ENCODE measurements at regions not wholly inside any gene's neighbourhood (a gene's known extent, or its start where the extent isn't known, plus 50 kb on each side); places are given as distances from the start of the nearest gene placed in this dataset.

DNA sequence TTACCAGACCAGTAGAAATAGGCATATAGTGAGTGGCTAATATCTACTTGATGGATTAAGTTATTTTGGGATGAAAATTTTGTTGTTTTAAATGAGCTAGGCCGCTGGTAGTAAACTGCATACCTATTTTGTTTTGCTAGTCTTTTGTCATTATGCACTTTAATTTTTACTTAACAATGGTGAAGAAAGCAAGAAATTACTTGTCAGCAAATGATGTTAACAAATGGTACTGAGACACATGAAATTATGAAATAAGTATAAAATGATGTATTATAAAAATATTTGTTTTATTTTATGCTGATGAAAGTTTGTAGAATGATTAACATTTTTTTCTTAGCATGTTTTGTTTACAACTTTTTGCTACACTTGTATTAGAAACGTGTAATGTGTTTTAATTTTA, 807.7 kb downstream of the TBC1D32 start:
- DNase-seq: no peak
- no peak overlapping the region for H3K27ac ChIP-seq
- TF ChIP-seq, protein P1, sequence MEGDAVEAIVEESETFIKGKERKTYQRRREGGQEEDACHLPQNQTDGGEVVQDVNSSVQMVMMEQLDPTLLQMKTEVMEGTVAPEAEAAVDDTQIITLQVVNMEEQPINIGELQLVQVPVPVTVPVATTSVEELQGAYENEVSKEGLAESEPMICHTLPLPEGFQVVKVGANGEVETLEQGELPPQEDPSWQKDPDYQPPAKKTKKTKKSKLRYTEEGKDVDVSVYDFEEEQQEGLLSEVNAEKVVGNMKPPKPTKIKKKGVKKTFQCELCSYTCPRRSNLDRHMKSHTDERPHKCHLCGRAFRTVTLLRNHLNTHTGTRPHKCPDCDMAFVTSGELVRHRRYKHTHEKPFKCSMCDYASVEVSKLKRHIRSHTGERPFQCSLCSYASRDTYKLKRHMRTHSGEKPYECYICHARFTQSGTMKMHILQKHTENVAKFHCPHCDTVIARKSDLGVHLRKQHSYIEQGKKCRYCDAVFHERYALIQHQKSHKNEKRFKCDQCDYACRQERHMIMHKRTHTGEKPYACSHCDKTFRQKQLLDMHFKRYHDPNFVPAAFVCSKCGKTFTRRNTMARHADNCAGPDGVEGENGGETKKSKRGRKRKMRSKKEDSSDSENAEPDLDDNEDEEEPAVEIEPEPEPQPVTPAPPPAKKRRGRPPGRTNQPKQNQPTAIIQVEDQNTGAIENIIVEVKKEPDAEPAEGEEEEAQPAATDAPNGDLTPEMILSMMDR (IDR thresholded peaks at IDR 0.05): no peak
- no peak for FAIRE-seq
- WGBS, 2 donors: 75 to 76% methylated on average over 2 of the region's 2 CpGs
- H3K27me3 ChIP-seq: no peaks in the 10 kb centered on the region
- peaks cover 0 to 7% (median 5%) of the 10 kb centered on the region in 3 donors for H3K4me1 ChIP-seq
- intact Hi-C loops (cut with DNase I): no loop called here
- no peak overlapping the region for H3K4me3 ChIP-seq
- no peaks in the 10 kb centered on the region for H3K9me3 ChIP-seq
- no peaks in the 10 kb centered on the region for H3K36me3 ChIP-seq
- ATAC-seq: no peak

GRCh38 chr6:120514544-120514943, 819.7 kb downstream of the TBC1D32 start:
- WGBS, 2 donors: 69 to 78% methylated on average over 1 of the region's 1 CpG
- no peak for ATAC-seq

DNA sequence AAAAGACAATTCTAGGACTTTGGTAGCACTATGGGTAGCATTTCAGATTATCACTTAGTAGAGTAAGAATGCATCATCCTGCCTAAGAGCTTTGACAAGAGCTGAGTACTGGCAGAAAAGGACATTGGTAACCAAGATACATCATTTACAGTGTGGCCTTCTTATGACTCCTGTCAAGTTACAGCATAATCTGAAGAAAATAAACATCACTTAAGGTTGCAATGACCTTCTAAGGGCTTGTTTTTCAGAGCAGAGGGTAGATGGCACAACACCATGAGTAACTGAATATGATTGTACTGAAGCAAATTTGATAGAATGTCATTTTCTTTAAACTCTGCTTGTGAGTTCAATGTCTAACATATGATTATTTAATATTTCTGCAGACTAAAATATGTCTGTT, 822.6 kb downstream of the TBC1D32 start:
- no peak for FAIRE-seq

More at GRCh38 chr6:120514544-120514943, 819.7 kb downstream of the TBC1D32 start:
- H3K27me3 ChIP-seq: no peaks in the 10 kb centered on the region
- DNase-seq (no peak), FAIRE-seq (no peak)
- H3K36me3 ChIP-seq: no peaks in the 10 kb centered on the region
- TF ChIP-seq, protein P1 (IDR thresholded peaks at IDR 0.05): no peak
- no peak overlapping the region for H3K27ac ChIP-seq
- H3K4me3 ChIP-seq: no peak overlapping the region
- H3K4me1 ChIP-seq: no peaks in the 10 kb centered on the region
- no peaks in the 10 kb centered on the region for H3K9me3 ChIP-seq
- intact Hi-C loops (cut with DNase I): no loop called here

GRCh38 chr6:120498711-120499110, 835.6 kb downstream of the TBC1D32 start:
- Histone ChIP-seq H3K27me3 (no peaks in the 10 kb centered on the region), H3K27ac (no peak overlapping the region), H3K36me3 (no peaks in the 10 kb centered on the region), H3K9me3 (no peaks in the 10 kb centered on the region), H3K4me3 (no peak overlapping the region), H3K4me1 (no peaks in the 10 kb centered on the region)
- intact Hi-C loops (cut with DNase I): no loop called here
- no peak for FAIRE-seq
- TF ChIP-seq, protein P1 (IDR thresholded peaks at IDR 0.05): no peak
- WGBS, 2 donors: 83 to 85% methylated on average over 6 of the region's 6 CpGs
- DNase-seq: no peak
- ATAC-seq: no peak

More for the DNA sequence above, 822.6 kb downstream of the TBC1D32 start:
- no peak for DNase-seq
- H3K27ac ChIP-seq: no peak overlapping the region
- no peaks in the 10 kb centered on the region for H3K36me3 ChIP-seq
- no peaks in the 10 kb centered on the region for H3K4me1 ChIP-seq
- no peak for ATAC-seq
- H3K27me3 ChIP-seq: no peaks in the 10 kb centered on the region
- H3K9me3 ChIP-seq: no peaks in the 10 kb centered on the region
- no peak overlapping the region for H3K4me3 ChIP-seq
- intact Hi-C loops (cut with DNase I): no loop called here
- TF ChIP-seq, protein P1 (IDR thresholded peaks at IDR 0.05): no peak

DNA sequence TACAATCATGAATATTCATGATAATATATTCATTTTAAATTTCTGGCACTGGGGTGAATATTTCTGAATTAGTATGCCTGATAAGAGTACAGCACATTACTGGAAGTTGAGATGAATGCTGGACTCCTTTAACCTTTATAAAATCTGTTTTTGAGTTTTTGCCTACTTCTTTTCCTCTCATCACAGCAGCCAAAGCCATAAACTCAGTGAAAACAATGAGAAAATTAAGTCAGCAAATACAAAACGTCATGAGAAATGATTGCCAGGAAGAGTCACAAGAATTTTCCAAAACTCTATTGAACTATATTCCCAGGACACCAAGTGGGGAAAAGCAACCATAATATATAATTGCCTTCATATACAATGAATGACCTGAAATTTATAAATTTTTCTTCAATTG, 837.6 kb downstream of the TBC1D32 start:
- H3K9me3 ChIP-seq: no peaks in the 10 kb centered on the region
- FAIRE-seq (no peak), ATAC-seq (no peak), DNase-seq (no peak)
- no peak overlapping the region for H3K27ac ChIP-seq
- intact Hi-C loops (cut with DNase I): no loop called here
- TF ChIP-seq, protein P1 (IDR thresholded peaks at IDR 0.05): no peak
- 13 to 17% methylated on average over 1 of the region's 1 CpG for WGBS, 2 donors
- H3K4me3 ChIP-seq: no peak overlapping the region
- H3K4me1 ChIP-seq: no peaks in the 10 kb centered on the region
- no peaks in the 10 kb centered on the region for H3K27me3 ChIP-seq
- no peaks in the 10 kb centered on the region for H3K36me3 ChIP-seq
